IMR-90 (cell line): ENCODE measurements at regions not wholly inside any gene's neighbourhood (a gene's known extent, or its start where the extent isn't known, plus 50 kb on each side); places are given as distances from the start of the nearest gene placed in this dataset.

Experiments used
- ATAC-seq: fragments of 200-7000 bp; cut with Tn5 transposase; 2 replicates; pipeline ENCODE4 v1.9.1; 2020; ENCODE audit warnings: low read depth, mild to moderate bottlenecking, moderate library complexity
- BruUV-seq: library from RNA; stranded (reverse); fragments of 400-500 nt; replicated peaks from 2 replicates; lab custom pipeline; 2021; lab: Mats Ljungman, UMichigan
- CTCF ChIA-PET: fragments of 300-600 bp; formaldehyde crosslinking; extraction: SDS; loops from one replicate; lab custom pipeline; 2021; ENCODE audit warnings: antibody characterized with exemption; lab: Yijun Ruan, JAX
- POLR2A ChIA-PET: fragments of 300-600 bp; sonication (Branson Sonifier 250); formaldehyde crosslinking; loops from one replicate; lab custom pipeline; 2022; ENCODE audit warnings: antibody characterized with exemption; ENCODE audit not compliant: unreplicated experiment; lab: Charles Lee
- DNase-seq: peaks from one replicate; pipeline ENCODE4 v3.0.0; 2013
- H2AFZ ChIP-seq: replicated peaks from 2 replicates; pipeline ENCODE3; 2013; ENCODE audit warnings: low read length, mild to moderate bottlenecking; ENCODE audit not compliant: poor library complexity
- H2AK5ac ChIP-seq: 2 replicates; pipeline ENCODE4 v1.6.1; 2013; ENCODE audit warnings: low read depth, low read length, inconsistent platforms
- H2AK9ac ChIP-seq: replicated peaks from 2 replicates; pipeline ENCODE3; 2013; ENCODE audit warnings: mild to moderate bottlenecking, low read depth, low read length, moderate library complexity; ENCODE audit not compliant: poor library complexity
- H2BK120ac ChIP-seq: 2 replicates; pipeline ENCODE4 v1.6.1; 2013; ENCODE audit warnings: low read depth, low read length, inconsistent platforms
- H2BK15ac ChIP-seq: 3 replicates; pipeline ENCODE4 v1.6.1; 2013; ENCODE audit warnings: low read depth, low read length, inconsistent platforms
- H2BK20ac ChIP-seq: 2 replicates; pipeline ENCODE4 v1.6.1; 2013; ENCODE audit warnings: low read depth, mild to moderate bottlenecking, inconsistent platforms, low read length, moderate library complexity
- H2BK5ac ChIP-seq: 2 replicates; pipeline ENCODE4 v1.6.1; 2013; ENCODE audit warnings: mild to moderate bottlenecking, low read depth, low read length, inconsistent platforms; ENCODE audit not compliant: poor library complexity, severe bottlenecking
- H3K14ac ChIP-seq: replicated peaks from 2 replicates; pipeline ENCODE4 v1.6.1; 2013; ENCODE audit warnings: low read depth, low read length, inconsistent platforms
- H3K18ac ChIP-seq: 2 replicates; pipeline ENCODE4 v1.6.1; 2013; ENCODE audit warnings: low read depth, low read length, control low read depth
- H3K23ac ChIP-seq: 2 replicates; pipeline ENCODE4 v1.6.1; 2013; ENCODE audit warnings: low read depth, low read length, inconsistent platforms
- H3K27ac ChIP-seq: 2 replicates; pipeline ENCODE4 v1.5.1; 2013; ENCODE audit warnings: mild to moderate bottlenecking, control low read depth, low read length; ENCODE audit not compliant: insufficient read depth
- H3K27me3 ChIP-seq: 2 replicates; pipeline ENCODE4 v1.6.1; 2013; ENCODE audit warnings: low read length; ENCODE audit not compliant: control insufficient read depth, insufficient read depth
- H3K36me3 ChIP-seq: 2 replicates; pipeline ENCODE4 v1.6.1; 2013; ENCODE audit warnings: low read length, mixed read lengths; ENCODE audit not compliant: control insufficient read depth, insufficient read depth
- H3K4ac ChIP-seq: 2 replicates; pipeline ENCODE4 v1.6.1; 2013; ENCODE audit warnings: low read depth, low read length, inconsistent platforms
- H3K4me1 ChIP-seq: 2 replicates; pipeline ENCODE4 v1.6.1; 2013; ENCODE audit warnings: low read length, mixed read lengths; ENCODE audit not compliant: control insufficient read depth, insufficient read depth
- H3K4me2 ChIP-seq: 2 replicates; pipeline ENCODE4 v1.6.1; 2013; ENCODE audit warnings: low read depth, mild to moderate bottlenecking, control low read depth, low read length, moderate library complexity
- H3K4me3 ChIP-seq: 2 replicates; pipeline ENCODE4 v1.5.1; 2013; ENCODE audit warnings: low read depth, mild to moderate bottlenecking, control low read depth, low read length, moderate library complexity; ENCODE audit not compliant: insufficient read depth
- H3K56ac ChIP-seq: 2 replicates; pipeline ENCODE4 v1.6.1; 2013; ENCODE audit warnings: low read length, inconsistent platforms; ENCODE audit not compliant: insufficient read depth; ENCODE audit errors: extremely low read depth
- H3K79me1 ChIP-seq, 2 experiments: 2 replicates each; pipeline ENCODE4 v1.6.1; 2013; ENCODE audit warnings: low read length in 2 of 2, inconsistent platforms in 1 of 2, low read depth in 1 of 2
- H3K9ac ChIP-seq: 2 replicates; pipeline ENCODE4 v1.6.1; 2013; ENCODE audit warnings: low read depth, low read length, control low read depth
- H3K9me1 ChIP-seq: 2 replicates; pipeline ENCODE4 v1.6.1; 2013; ENCODE audit warnings: low read length, inconsistent platforms; ENCODE audit not compliant: insufficient read depth
- H3K9me3 ChIP-seq: 2 replicates; pipeline ENCODE4 v1.6.1; 2013; ENCODE audit warnings: low read length; ENCODE audit not compliant: control insufficient read depth, insufficient read depth
- H4K20me1 ChIP-seq: 2 replicates; pipeline ENCODE4 v1.6.1; 2013; ENCODE audit warnings: low read length, inconsistent platforms; ENCODE audit not compliant: insufficient read depth
- H4K5ac ChIP-seq: 2 replicates; pipeline ENCODE4 v1.6.1; 2013; ENCODE audit warnings: mild to moderate bottlenecking, low read depth, low read length, control low read depth
- H4K8ac ChIP-seq, 2 experiments: 2 replicates each; pipeline ENCODE4 v1.6.1; 2013; ENCODE audit warnings: low read depth in 2 of 2, low read length in 2 of 2, control low read depth in 1 of 2, inconsistent platforms in 1 of 2
- H4K91ac ChIP-seq: 2 replicates; pipeline ENCODE4 v1.6.1; 2013; ENCODE audit warnings: low read depth, low read length, inconsistent platforms; ENCODE audit not compliant: insufficient read depth
- BHLHE40 ChIP-seq: fragments of 150-350 bp; IDR thresholded peaks from 2 replicates; pipeline ENCODE4 v1.6.1; 2016; ENCODE audit warnings: mild to moderate bottlenecking, low read depth, low read length
- CEBPB ChIP-seq: IDR thresholded peaks from 2 replicates; pipeline ENCODE4 v1.6.1; 2012; ENCODE audit warnings: low read depth, low read length, improper control_type of control experiment
- CHD1 ChIP-seq: IDR thresholded peaks from 2 replicates; pipeline ENCODE4 v1.6.1; 2012; ENCODE audit warnings: low read depth, low read length, improper control_type of control experiment
- CTCF ChIP-seq: conservative IDR thresholded peaks from 2 replicates; pipeline ENCODE4 v1.5.1; 2012; ENCODE audit warnings: mild to moderate bottlenecking, low read depth, low read length, improper control_type of control experiment
- ELK1 ChIP-seq: fragments of 150-350 bp; IDR thresholded peaks from 2 replicates; pipeline ENCODE4 v1.6.1; 2016; ENCODE audit warnings: low read depth, mild to moderate bottlenecking, low read length, moderate library complexity, borderline replicate concordance
- FOS ChIP-seq: fragments of 150-350 bp; IDR thresholded peaks from 2 replicates; pipeline ENCODE4 v1.6.1; 2016; ENCODE audit warnings: low read depth, low read length
- MAFK ChIP-seq: IDR thresholded peaks from 2 replicates; pipeline ENCODE4 v1.6.1; 2012; ENCODE audit warnings: low read depth, low read length, improper control_type of control experiment
- MAZ ChIP-seq: IDR thresholded peaks from 2 replicates; pipeline ENCODE4 v1.6.1; 2012; ENCODE audit warnings: low read depth, mild to moderate bottlenecking, low read length, improper control_type of control experiment, moderate library complexity, borderline replicate concordance
- MXI1 ChIP-seq: IDR thresholded peaks from 2 replicates; pipeline ENCODE4 v1.6.1; 2012; ENCODE audit warnings: low read depth, mild to moderate bottlenecking, low read length, moderate library complexity, borderline replicate concordance
- NFE2L2 ChIP-seq: fragments of 150-350 bp; IDR thresholded peaks from 2 replicates; pipeline ENCODE4 v1.6.1; 2016; ENCODE audit warnings: low read depth, mild to moderate bottlenecking, low read length
- POLR2A ChIP-seq: IDR thresholded peaks from 2 replicates; pipeline ENCODE4 v1.6.1; 2012; ENCODE audit warnings: mild to moderate bottlenecking, low read depth, low read length
- RAD21 ChIP-seq: IDR thresholded peaks from 2 replicates; pipeline ENCODE4 v1.6.1; 2012; ENCODE audit warnings: low read length, improper control_type of control experiment
- RCOR1 ChIP-seq: IDR thresholded peaks from 2 replicates; pipeline ENCODE4 v1.6.1; 2012; ENCODE audit warnings: mild to moderate bottlenecking, low read length, improper control_type of control experiment; ENCODE audit not compliant: insufficient replicate concordance
- RFX5 ChIP-seq: IDR thresholded peaks from 2 replicates; pipeline ENCODE4 v1.8.0; 2012; ENCODE audit warnings: low read depth, mild to moderate bottlenecking, low read length, moderate library complexity
- SMC3 ChIP-seq: fragments of 150-350 bp; IDR thresholded peaks from 2 replicates; pipeline ENCODE4 v1.6.1; 2016; ENCODE audit warnings: low read depth, mild to moderate bottlenecking, antibody characterized with exemption, low read length, moderate library complexity
- USF2 ChIP-seq: fragments of 150-350 bp; IDR thresholded peaks from 2 replicates; pipeline ENCODE4 v1.6.1; 2017; ENCODE audit warnings: mild to moderate bottlenecking, antibody characterized with exemption, low read length, low read depth
- WGBS, 2 experiments: methylation state at CpG; one replicate each; pipeline versions ENCODE4 v1.1.5 to v1.1.7; 2013; ENCODE audit warnings: missing lambda C conversion rate in 2 of 2; ENCODE audit not compliant: insufficient read length in 1 of 2; ENCODE audit errors: extremely low coverage in 2 of 2; 5-methylcytosine and 5-hydroxymethylcytosine counted together
- dilution Hi-C: fragments of 300-500 bp; cut with HindIII; formaldehyde crosslinking; loops from one replicate; pipeline ENCODE4 v1.14.3; 2018; ENCODE audit warnings: low sequenced_read_pairs; ENCODE audit not compliant: unreplicated experiment
- in situ Hi-C: fragments of 300-500 bp; cut with MboI; formaldehyde crosslinking; loops from 3 replicates; pipeline ENCODE4 v1.14.3; 2019; ENCODE audit warnings: low sequenced_read_pairs, inconsistent platforms, mixed read lengths
- intact Hi-C: fragments of 100-400 bp; cut with micrococcal nuclease; formaldehyde crosslinking; loops from 2 replicates; pipeline ENCODE4 v1.10.0; 2022

- Histone ChIP-seq H3K4me3 (no peak overlapping the region), H3K23ac (no peak overlapping the region), H2BK15ac (no peak overlapping the region), H2BK20ac (no peak overlapping the region), H3K56ac (no peak overlapping the region), H4K91ac (no peak overlapping the region), H3K9ac (no peak overlapping the region), H4K8ac (no peak overlapping the region), H2AK9ac (no peak overlapping the region), H3K27me3 (no peaks in the 10 kb centered on the region; the same call in 1 of the 2 replicates), H3K4me2 (no peak overlapping the region), H3K9me3 (peaks cover 2% of the 10 kb centered on the region; the same call in 1 of the 2 replicates), H2AFZ (no peak overlapping the region), H4K5ac (no peak overlapping the region), H3K4me1 (no peaks in the 10 kb centered on the region), H2BK120ac (no peak overlapping the region), H3K36me3 (no peaks in the 10 kb centered on the region), H3K18ac (no peak overlapping the region), H3K4ac (no peak overlapping the region), H3K79me1 (no peaks in the 10 kb centered on the region), H3K27ac (no peak overlapping the region), H4K20me1 (no peaks in the 10 kb centered on the region), H2BK5ac (no peak overlapping the region), H3K9me1 (no peaks in the 10 kb centered on the region), H3K14ac (no peak overlapping the region), H2AK5ac (no peak overlapping the region)
- CTCF ChIA-PET = no interaction called here
- TF ChIP-seq USF2 (no peak), RCOR1 (no peak), MAFK (no peak), RAD21 (no peak), BHLHE40 (no peak), POLR2A (no peak), CTCF (no peak), ELK1 (no peak), CHD1 (no peak), RFX5 (no peak), MAZ (no peak), CEBPB (no peak), SMC3 (no peak), FOS (no peak), NFE2L2 (no peak), MXI1 (no peak)
- in situ Hi-C loops (no loop called here), intact Hi-C loops (no loop called here), dilution Hi-C loops (no loop called here)
- no TSS peak for BruUV-seq
- DNase-seq (no peak), ATAC-seq (no peak)
- POLR2A ChIA-PET = no interaction called here
- 73% methylated on average over 6 of the region's 11 CpGs; no CpG with 5 or more reads in 1 of the 2 experiments for whole genome bisulfite sequencing, 2 experiments
These were observed 462.9 kb downstream of the PREX1 start for GRCh38 chr20:48364688-48365421.
